ENCODE measurements at regions not wholly inside any gene's neighbourhood (a gene's known extent, or its start where the extent isn't known, plus 50 kb on each side); places are given as distances from the start of the nearest gene placed in this dataset.

DNA sequence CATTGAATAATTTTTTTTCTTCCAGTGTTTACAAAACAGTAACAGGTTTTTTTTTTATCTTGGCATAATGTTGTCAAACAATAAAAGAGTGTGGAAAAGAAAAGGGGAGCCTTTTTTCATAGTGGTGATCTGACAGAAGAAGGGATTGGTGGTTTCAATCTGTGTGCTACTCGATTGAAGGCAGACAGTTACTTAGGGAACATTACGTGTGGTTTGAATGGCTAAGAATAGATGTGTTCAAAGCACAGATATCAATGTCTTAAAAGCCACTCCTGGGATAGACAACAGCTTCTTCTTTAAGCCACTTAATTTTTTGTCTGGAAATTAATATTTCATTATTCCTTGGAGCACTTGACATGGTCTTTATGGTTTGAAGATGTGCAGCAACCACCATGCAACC lies 558.6 kb upstream of the ADGRL2 start:
- DNase-seq (ENCODE audit: insufficient read length, low spot score), result no peak
- no peak for FAIRE-seq
- no peak for TF ChIP-seq POLR2A (IDR thresholded peaks at IDR 0.05; ENCODE audit: low read depth, low read length)

GRCh38 chr1:81238129-81238528 lies 562.6 kb upstream of the ADGRL2 start:
- TF ChIP-seq POLR2A (IDR thresholded peaks at IDR 0.05; ENCODE audit: low read depth, low read length), result no peak
- FAIRE-seq, result no peak
- DNase-seq (ENCODE audit: insufficient read length, low spot score), result no peak

DNA sequence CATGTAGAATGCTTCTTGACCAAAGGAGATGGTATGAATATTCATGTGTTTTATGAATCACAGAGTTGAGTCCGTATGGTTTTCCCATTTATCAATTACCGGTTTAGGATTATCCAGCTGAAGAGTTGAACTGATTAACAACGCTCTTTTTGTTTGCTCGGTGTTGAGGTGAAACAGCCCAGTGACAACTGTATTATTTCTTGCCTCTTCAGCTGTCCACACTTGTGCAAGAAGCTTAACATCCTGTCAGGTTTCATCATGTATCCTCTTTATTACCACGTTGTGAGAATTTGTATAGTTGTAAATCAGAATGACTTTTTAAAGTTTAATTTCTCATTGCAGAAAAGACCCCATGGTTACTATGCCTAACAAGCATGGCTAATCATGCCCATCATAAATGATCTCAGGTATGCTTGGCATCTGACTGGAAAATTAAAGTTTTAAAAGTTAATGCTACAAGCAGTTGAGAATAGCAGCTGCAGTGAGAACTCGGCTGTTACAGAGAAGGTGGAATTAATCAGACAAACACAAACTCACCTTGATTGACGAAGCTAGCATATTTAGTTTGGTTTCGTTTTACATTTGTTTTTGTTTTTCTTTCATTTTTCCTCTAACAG lies 563.2 kb upstream of the ADGRL2 start:
- DNase-seq (ENCODE audit: insufficient read length, low spot score) (no peak), FAIRE-seq (peak; percentile 85)
- no peak for TF ChIP-seq POLR2A (IDR thresholded peaks at IDR 0.05; ENCODE audit: low read depth, low read length)

GRCh38 chr1:81234237-81234636 lies 566.5 kb upstream of the ADGRL2 start:
- no peak for FAIRE-seq
- TF ChIP-seq POLR2A (IDR thresholded peaks at IDR 0.05; ENCODE audit: low read depth, low read length), result no peak
- no peak for DNase-seq (ENCODE audit: insufficient read length, low spot score)

- no peak for DNase-seq (ENCODE audit: insufficient read length, low spot score)
- FAIRE-seq, result no peak
- no peak for TF ChIP-seq POLR2A (IDR thresholded peaks at IDR 0.05; ENCODE audit: low read depth, low read length)
Observed at GRCh38 chr1:81233591-81233990, 567.1 kb upstream of the ADGRL2 start.

DNA sequence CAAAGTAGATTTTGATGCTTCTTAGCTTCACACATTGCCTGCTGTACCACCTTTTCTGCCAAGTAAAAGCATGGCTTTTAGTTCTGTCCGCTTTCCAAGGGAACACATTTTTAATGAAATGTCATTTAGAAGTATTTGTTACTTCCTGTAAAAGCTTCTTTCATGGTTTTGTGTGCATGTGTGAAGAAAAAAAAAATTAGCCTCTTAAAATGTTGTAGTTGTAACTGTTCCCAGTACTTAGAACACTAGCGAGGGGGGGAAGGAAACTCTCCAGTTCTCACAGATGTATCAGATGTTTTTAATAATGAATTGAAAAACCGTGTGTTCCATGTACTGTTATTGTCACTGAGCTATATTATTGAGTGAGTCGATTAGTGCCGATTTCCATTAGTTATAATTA lies 568.3 kb upstream of the ADGRL2 start:
- DNase-seq (ENCODE audit: insufficient read length, low spot score), result no peak
- FAIRE-seq, result peak; percentile 30
- TF ChIP-seq POLR2A (IDR thresholded peaks at IDR 0.05; ENCODE audit: low read depth, low read length), result no peak

- FAIRE-seq, result no peak
- DNase-seq (ENCODE audit: insufficient read length, low spot score), result no peak
- TF ChIP-seq POLR2A (IDR thresholded peaks at IDR 0.05; ENCODE audit: low read depth, low read length), result no peak
Observed at GRCh38 chr1:81231729-81232038, 569.0 kb upstream of the ADGRL2 start.

DNA sequence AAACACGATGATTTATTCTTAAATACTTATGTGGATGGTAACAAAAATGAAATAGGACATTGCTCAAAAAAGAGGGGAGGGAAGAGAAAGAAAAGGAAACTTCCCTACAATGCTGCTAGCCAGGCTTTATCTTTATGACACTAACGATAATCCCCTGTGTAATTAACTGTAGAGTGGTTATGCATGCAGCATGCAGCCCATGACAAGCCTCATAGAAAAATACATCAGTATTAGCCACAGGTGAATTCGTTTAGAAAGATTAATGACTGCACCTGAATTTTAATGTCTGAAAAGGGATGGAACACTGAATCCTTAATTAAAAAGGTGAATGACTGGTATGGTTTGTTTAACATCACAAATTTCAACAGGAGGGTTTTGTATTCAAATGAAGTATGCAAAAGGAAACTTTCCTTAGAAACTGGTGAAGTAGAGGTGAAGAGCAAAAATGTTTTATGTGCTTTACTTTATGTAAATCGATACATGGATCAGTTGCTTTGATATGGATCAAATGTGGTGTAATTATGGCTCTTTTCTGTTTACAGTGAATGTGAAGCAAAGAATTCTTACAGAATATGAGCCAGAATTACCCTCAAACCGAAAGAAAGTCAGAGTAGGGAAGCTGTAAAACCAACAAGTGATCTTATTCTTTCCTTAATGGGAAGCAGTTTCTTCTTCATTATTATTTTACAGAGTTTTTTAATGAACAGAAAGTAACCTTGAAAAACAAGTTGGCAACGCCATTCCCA lies 569.6 kb upstream of the ADGRL2 start:
- TF ChIP-seq POLR2A (IDR thresholded peaks at IDR 0.05; ENCODE audit: low read depth, low read length), result no peak
- no peak for DNase-seq (ENCODE audit: insufficient read length, low spot score)
- FAIRE-seq, result peak; percentile 27

DNA sequence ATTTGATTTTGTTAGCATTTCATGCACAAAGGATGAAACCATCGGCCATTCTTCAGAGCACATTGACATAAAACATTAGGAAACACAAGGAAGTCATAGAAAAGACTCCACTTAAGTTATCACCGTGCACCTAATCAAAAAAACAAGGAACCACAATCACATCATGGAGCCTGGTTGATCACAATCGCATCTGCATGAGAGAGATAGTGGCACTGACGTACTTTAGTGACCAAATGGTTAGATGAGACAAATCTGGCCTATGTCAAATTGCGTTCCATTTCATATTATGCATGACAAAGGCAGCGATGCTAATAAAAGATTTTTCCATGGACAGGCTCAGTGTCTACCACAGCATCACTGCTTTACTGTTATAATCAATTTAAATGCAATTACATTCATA lies 571.8 kb upstream of the ADGRL2 start:
- no peak for TF ChIP-seq POLR2A (IDR thresholded peaks at IDR 0.05; ENCODE audit: low read depth, low read length)
- FAIRE-seq (no peak), DNase-seq (ENCODE audit: insufficient read length, low spot score) (no peak)

DNA sequence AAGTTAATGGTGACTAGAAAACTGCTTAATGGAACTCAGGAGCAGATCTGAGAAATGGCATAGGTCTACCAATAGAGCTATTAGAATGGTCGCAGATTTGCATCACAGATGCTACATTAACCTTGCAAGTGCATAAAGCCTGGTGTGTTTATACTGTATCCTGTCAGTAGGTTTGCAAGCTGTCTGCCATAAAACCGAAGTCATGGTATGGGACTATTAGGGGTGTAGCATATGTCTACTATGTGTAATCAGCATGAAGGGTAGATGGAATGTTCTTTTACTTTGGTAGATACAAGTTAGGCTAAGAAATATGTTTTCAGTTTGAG lies 574.2 kb upstream of the ADGRL2 start:
- no peak for DNase-seq (ENCODE audit: insufficient read length, low spot score)
- no peak for FAIRE-seq
- TF ChIP-seq POLR2A (IDR thresholded peaks at IDR 0.05; ENCODE audit: low read depth, low read length), result no peak

- DNase-seq (ENCODE audit: insufficient read length, low spot score) (no peak), FAIRE-seq (peak; percentile 41)
- TF ChIP-seq POLR2A (IDR thresholded peaks at IDR 0.05; ENCODE audit: low read depth, low read length), result no peak
Observed at GRCh38 chr1:81225789-81226602, 574.7 kb upstream of the ADGRL2 start.

- no peak for TF ChIP-seq POLR2A (IDR thresholded peaks at IDR 0.05; ENCODE audit: low read depth, low read length)
- no peak for FAIRE-seq
- no peak for DNase-seq (ENCODE audit: insufficient read length, low spot score)
Observed at GRCh38 chr1:81224222-81224621, 576.5 kb upstream of the ADGRL2 start.

DNA sequence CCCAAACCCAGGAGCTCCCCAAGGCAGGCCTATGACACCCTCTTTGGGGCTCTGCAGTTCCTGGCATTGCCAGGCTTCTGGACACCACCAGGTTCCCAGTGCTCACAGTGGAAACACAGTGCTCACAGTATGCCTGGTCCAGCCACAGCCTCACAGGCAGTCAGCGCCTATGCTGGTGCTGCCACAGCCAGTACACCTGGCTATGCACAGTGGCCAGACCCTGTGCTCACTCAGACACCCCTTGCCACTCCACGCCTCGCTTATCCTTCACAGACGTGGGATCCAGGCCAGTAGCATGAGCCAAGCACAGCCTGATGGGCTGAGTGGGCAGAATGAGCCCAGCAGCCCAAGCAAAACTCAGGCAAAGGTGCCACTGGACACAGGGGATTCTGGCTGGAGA lies 579.2 kb upstream of the ADGRL2 start:
- DNase-seq (ENCODE audit: insufficient read length, low spot score) (no peak), FAIRE-seq (no peak)
- no peak for TF ChIP-seq POLR2A (IDR thresholded peaks at IDR 0.05; ENCODE audit: low read depth, low read length)

DNA sequence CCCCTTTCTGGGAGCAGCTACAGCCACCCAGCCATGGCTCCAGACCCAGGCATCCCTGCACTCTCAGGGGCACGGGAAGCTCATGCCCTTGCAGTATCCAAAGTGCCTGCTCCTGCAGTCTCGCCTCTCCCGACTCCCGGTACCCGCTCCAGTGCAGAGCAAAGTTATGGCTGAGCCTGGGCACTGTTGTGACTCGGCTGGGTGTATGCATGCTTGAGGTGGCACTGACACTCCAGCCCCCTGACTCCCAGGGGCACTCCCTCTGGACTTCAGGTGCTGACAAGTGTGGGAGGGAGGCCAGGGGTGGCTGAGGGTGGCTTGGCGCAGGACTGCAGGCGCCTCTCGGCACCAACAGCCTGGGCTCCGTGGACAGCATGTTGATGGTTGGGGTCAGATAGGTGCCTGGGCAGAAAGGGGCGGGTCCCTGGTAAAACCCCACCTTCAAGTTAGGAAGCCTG lies 580.1 kb upstream of the ADGRL2 start:
- no peak for DNase-seq (ENCODE audit: insufficient read length, low spot score)
- FAIRE-seq, result no peak
- no peak for TF ChIP-seq POLR2A (IDR thresholded peaks at IDR 0.05; ENCODE audit: low read depth, low read length)

DNA sequence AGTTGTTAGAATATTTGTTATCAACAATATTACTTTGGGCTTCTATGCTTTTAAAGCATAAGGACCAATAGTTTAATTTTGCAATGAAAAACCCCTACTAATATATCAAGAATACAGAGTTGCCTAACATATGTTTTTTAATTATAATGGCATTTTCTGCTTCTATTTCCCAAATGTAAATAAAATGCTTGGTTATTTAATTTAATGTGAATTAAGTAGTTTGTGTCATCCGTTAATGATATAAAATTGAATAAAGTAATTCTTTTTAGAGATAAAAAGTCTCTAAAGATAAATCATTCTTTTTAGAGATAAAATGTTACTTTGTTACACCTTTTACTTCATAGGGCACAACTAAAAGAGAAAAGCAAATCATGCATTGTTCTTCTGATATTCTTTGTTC lies 583.7 kb upstream of the ADGRL2 start:
- FAIRE-seq (no peak), DNase-seq (ENCODE audit: insufficient read length, low spot score) (no peak)

More for the DNA sequence above, 583.7 kb upstream of the ADGRL2 start:
- TF ChIP-seq POLR2A (IDR thresholded peaks at IDR 0.05; ENCODE audit: low read depth, low read length), result no peak
